ENCODE measurements at regions not wholly inside any gene's neighbourhood (a gene's known extent, or its start where the extent isn't known, plus 50 kb on each side); places are given as distances from the start of the nearest gene placed in this dataset.

DNA sequence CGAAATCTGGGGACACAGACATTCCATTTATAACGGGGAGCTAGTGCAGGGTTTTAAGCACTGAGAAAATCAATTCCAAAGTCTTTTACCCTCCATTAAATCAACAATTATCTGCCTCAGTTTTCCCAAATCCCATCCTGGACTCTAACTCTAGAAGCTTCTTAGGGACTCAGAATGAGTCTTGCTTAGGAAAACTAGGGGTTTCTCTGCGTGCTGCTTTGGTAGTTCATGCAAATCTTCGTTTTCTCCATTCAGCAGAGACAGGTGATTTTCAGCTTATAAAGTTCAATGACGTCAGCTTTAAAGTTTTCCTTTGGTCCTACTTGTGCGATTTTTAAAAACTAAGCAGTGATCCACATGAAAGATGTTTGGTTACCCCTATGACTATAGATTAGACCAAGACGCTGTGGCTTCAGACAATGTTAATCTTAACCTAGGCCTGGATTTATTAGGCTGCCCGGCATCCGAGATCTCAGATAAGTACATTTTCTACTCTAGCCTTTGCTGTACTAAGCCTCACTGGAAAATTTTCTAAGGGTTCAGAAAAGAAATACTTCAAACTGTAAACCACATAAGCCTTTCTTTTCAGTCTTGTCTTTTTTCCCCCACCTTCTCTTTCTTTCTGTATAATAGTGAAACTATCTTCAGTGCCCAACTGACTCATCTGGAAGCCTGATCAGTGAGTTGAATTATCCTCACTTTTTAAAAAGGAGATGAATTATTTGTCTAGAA is 121.4 kb upstream of the GATB start:
- Histone ChIP-seq H3K9ac (ENCODE audit: low read length) (no peak overlapping the region), H3K4me2 (replicated peaks; ENCODE audit: low read depth, low read length, poor library complexity, severe bottlenecking) (no peak overlapping the region), H3K79me2 (ENCODE audit: control insufficient read depth, insufficient read depth, low read length) (no peaks in the 10 kb centered on the region), H4K20me1 (ENCODE audit: control insufficient read depth, insufficient read depth, low read length, poor library complexity, severe bottlenecking) (no peaks in the 10 kb centered on the region), H3K4me1 (ENCODE audit: control insufficient read depth in 2 of 2, insufficient read depth in 2 of 2, low read length in 2 of 2) (peaks cover 2 to 4% of the 10 kb centered on the region in 2 donors), H3K27ac (ENCODE audit: low read length in 2 of 2) (no peak overlapping the region), H3K9me3 (ENCODE audit: control extremely low read depth in 1 of 3, control insufficient read depth in 2 of 3, insufficient read depth in 1 of 3, low read length in 2 of 3) (peaks cover 0 to 4% (median 0%) of the 10 kb centered on the region in 3 donors), H3K36me3 (replicated peaks in 1 of 2; ENCODE audit: control extremely low read depth in 1 of 2, control insufficient read depth in 1 of 2, extremely low read depth in 1 of 2, insufficient read depth in 2 of 2, low read length in 1 of 2) (no peaks in the 10 kb centered on the region), H3K27me3 (replicated peaks in 1 of 4; ENCODE audit: control extremely low read depth in 1 of 4, control insufficient read depth in 3 of 4, insufficient read depth in 4 of 4, low read length in 3 of 4) (no peaks in the 10 kb centered on the region), H2AFZ (ENCODE audit: insufficient read depth, low read depth, low read length, poor library complexity, severe bottlenecking) (peak overlapping the region; percentile 10), H3K4me3 (ENCODE audit: control extremely low read depth in 1 of 5, extremely low read depth in 1 of 5, insufficient read depth in 1 of 5, low read depth in 2 of 5, low read length in 4 of 5) (no peak overlapping the region)
- intact Hi-C loops (cut with micrococcal nuclease): no loop called here
- Mint-ChIP-seq H3K4me3 (no peak overlapping the region), H3K4me1 (peaks cover 8% of the 10 kb centered on the region), H3K27ac (no peak overlapping the region), H3K27me3 (no peaks in the 10 kb centered on the region), H3K9me3 (ENCODE audit: insufficient read depth) (no peaks in the 10 kb centered on the region)
- no peak for DNase-seq
- ATAC-seq (ENCODE audit: low read depth): no peak
- TF ChIP-seq EZH2 (IDR thresholded peaks at IDR 0.05; ENCODE audit: borderline replicate concordance, insufficient read depth, low read depth, low read length, poor library complexity, severe bottlenecking): no peak
- 73% methylated on average over 7 of the region's 9 CpGs for WGBS (ENCODE audit: insufficient coverage)
- ChIA-PET POLR2A (no interaction called here), CTCF (no interaction called here)

DNA sequence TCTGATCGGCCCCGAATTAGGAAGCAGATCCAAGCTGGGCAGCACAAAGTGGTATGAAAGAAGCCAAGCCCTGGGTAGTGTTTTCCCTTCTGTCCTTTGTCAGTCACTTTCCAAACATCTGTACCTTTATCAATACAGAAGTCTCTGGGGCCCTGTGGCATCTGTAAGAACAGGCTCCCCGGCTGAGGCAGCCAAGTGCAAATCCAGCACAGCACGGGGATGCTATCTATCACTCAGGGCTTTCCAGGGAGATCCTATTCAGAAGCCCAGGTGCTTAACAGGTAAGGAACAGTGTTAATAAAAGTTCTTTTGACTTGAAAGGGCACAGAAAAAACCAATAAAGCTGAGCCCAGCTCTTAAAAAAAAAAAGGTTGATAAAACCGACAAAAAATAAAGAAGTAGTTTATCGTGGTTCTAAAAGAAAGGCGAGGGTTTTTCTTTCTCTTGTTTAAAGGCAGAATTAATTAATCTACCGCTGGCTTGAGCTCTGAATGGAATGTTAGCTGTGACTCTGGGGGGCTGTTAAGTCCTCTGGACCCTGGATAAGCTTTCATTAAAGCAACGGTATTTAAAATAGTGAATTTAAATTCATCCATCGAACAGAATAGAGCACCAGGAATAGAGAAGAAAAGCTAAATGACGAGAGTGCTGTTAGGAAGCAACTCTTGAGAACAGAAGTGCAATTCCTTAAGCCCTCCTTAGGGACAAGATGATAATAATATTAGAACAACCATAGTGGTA is 119.1 kb upstream of the GATB start:
- CTCF ChIA-PET: no interaction called here
- H2AFZ ChIP-seq (ENCODE audit: insufficient read depth, low read depth, low read length, poor library complexity, severe bottlenecking): no peak overlapping the region
- no peak overlapping the region for H3K4me3 Mint-ChIP-seq

More for the DNA sequence above, 119.1 kb upstream of the GATB start:
- intact Hi-C loops (cut with micrococcal nuclease): no loop called here
- Histone ChIP-seq H3K4me2 (replicated peaks; ENCODE audit: low read depth, low read length, poor library complexity, severe bottlenecking) (no peak overlapping the region), H3K27ac (ENCODE audit: low read length in 2 of 2) (no peak overlapping the region), H3K79me2 (ENCODE audit: control insufficient read depth, insufficient read depth, low read length) (no peaks in the 10 kb centered on the region), H3K36me3 (replicated peaks in 1 of 2; ENCODE audit: control extremely low read depth in 1 of 2, control insufficient read depth in 1 of 2, extremely low read depth in 1 of 2, insufficient read depth in 2 of 2, low read length in 1 of 2) (no peaks in the 10 kb centered on the region), H3K27me3 (replicated peaks in 1 of 4; ENCODE audit: control extremely low read depth in 1 of 4, control insufficient read depth in 3 of 4, insufficient read depth in 4 of 4, low read length in 3 of 4) (no peaks in the 10 kb centered on the region), H4K20me1 (ENCODE audit: control insufficient read depth, insufficient read depth, low read length, poor library complexity, severe bottlenecking) (no peaks in the 10 kb centered on the region), H3K9me3 (ENCODE audit: control extremely low read depth in 1 of 3, control insufficient read depth in 2 of 3, insufficient read depth in 1 of 3, low read length in 2 of 3) (no peaks in the 10 kb centered on the region), H3K4me3 (ENCODE audit: control extremely low read depth in 1 of 5, extremely low read depth in 1 of 5, insufficient read depth in 1 of 5, low read depth in 2 of 5, low read length in 4 of 5) (no peak overlapping the region), H3K9ac (ENCODE audit: low read length) (no peak overlapping the region), H3K4me1 (ENCODE audit: control insufficient read depth in 2 of 2, insufficient read depth in 2 of 2, low read length in 2 of 2) (no peaks in the 10 kb centered on the region)
- no peak for DNase-seq
- no peaks in the 10 kb centered on the region for H3K27me3 Mint-ChIP-seq
- H3K9me3 Mint-ChIP-seq (ENCODE audit: insufficient read depth): no peaks in the 10 kb centered on the region
- TF ChIP-seq, protein P1, sequence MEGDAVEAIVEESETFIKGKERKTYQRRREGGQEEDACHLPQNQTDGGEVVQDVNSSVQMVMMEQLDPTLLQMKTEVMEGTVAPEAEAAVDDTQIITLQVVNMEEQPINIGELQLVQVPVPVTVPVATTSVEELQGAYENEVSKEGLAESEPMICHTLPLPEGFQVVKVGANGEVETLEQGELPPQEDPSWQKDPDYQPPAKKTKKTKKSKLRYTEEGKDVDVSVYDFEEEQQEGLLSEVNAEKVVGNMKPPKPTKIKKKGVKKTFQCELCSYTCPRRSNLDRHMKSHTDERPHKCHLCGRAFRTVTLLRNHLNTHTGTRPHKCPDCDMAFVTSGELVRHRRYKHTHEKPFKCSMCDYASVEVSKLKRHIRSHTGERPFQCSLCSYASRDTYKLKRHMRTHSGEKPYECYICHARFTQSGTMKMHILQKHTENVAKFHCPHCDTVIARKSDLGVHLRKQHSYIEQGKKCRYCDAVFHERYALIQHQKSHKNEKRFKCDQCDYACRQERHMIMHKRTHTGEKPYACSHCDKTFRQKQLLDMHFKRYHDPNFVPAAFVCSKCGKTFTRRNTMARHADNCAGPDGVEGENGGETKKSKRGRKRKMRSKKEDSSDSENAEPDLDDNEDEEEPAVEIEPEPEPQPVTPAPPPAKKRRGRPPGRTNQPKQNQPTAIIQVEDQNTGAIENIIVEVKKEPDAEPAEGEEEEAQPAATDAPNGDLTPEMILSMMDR (IDR thresholded peaks at IDR 0.05): no peak
- no peak for TF ChIP-seq EZH2 (IDR thresholded peaks at IDR 0.05; ENCODE audit: borderline replicate concordance, insufficient read depth, low read depth, low read length, poor library complexity, severe bottlenecking)
- 98% methylated on average over 9 of the region's 11 CpGs for WGBS (ENCODE audit: insufficient coverage)
- no peak overlapping the region for H3K27ac Mint-ChIP-seq
- ATAC-seq (ENCODE audit: low read depth): no peak
- peaks cover 7% of the 10 kb centered on the region for H3K4me1 Mint-ChIP-seq
- POLR2A ChIA-PET: no interaction called here

Measured in B cell (primary cell).